WTC11 (cell line): ENCODE measurements at regions not wholly inside any gene's neighbourhood (a gene's known extent, or its start where the extent isn't known, plus 50 kb on each side); places are given as distances from the start of the nearest gene placed in this dataset.

Source experiments
- ATAC-seq: fragments of 200-7000 bp; cut with Tn5 transposase; 2 replicates; pipeline ENCODE4 v1.10.0; 2021; ENCODE audit warnings: mild to moderate bottlenecking, moderate library complexity
- CTCF ChIA-PET: fragments of 300-600 bp; sonication (Branson Sonifier 250); formaldehyde crosslinking; loops from one replicate; lab custom pipeline; 2021; ENCODE audit warnings: antibody characterized with exemption; lab: Charles Lee
- POLR2A ChIA-PET: fragments of 350-600 bp; sonication (Branson Sonifier 250); formaldehyde crosslinking; loops from one replicate; lab custom pipeline; 2021; ENCODE audit warnings: antibody characterized with exemption; lab: Charles Lee
- DNase-seq: peaks from one replicate; pipeline ENCODE4 v3.0.0; 2021; ENCODE audit warnings: low spot score
- H3K27ac Mint-ChIP-seq: 2 replicates; pipeline ENCODE4 v1.8.0; 2021; ENCODE audit warnings: mixed read lengths
- H3K27me3 Mint-ChIP-seq: 2 replicates; pipeline ENCODE4 v1.8.0; 2021; ENCODE audit warnings: low read depth, mild to moderate bottlenecking, moderate library complexity, mixed read lengths
- H3K36me3 Mint-ChIP-seq: 2 replicates; pipeline ENCODE4 v1.8.0; 2021; ENCODE audit warnings: mixed read lengths
- H3K4me1 Mint-ChIP-seq: 2 replicates; pipeline ENCODE4 v1.8.0; 2022; ENCODE audit warnings: mixed read lengths
- H3K4me3 Mint-ChIP-seq: 2 replicates; pipeline ENCODE4 v1.8.0; 2021; ENCODE audit warnings: mild to moderate bottlenecking, moderate library complexity, mixed read lengths
- H3K9me3 Mint-ChIP-seq: 2 replicates; pipeline ENCODE4 v1.8.0; 2021; ENCODE audit warnings: mixed read lengths
- ATF2 ChIP-seq: sonication (generic); formaldehyde crosslinking; IDR thresholded peaks from 2 replicates; pipeline ENCODE4 v1.8.1; 2022; ENCODE audit warnings: low read depth, missing genetic modification reagents, borderline replicate concordance
- ATF6 ChIP-seq: sonication (generic); formaldehyde crosslinking; IDR thresholded peaks from 2 replicates; pipeline ENCODE4 v1.8.1; 2023; ENCODE audit warnings: mild to moderate bottlenecking, missing genetic modification reagents
- E2F4 ChIP-seq: sonication (generic); formaldehyde crosslinking; IDR thresholded peaks from 2 replicates; pipeline ENCODE4 v1.8.1; 2022; ENCODE audit warnings: low read depth, mild to moderate bottlenecking, moderate library complexity, missing genetic modification reagents, borderline replicate concordance
- E2F5 ChIP-seq: sonication (generic); formaldehyde crosslinking; IDR thresholded peaks from 2 replicates; pipeline ENCODE4 v1.8.1; 2022; ENCODE audit warnings: mild to moderate bottlenecking, moderate library complexity, missing genetic modification reagents
- ESRRA ChIP-seq: sonication (generic); formaldehyde crosslinking; IDR thresholded peaks from 2 replicates; pipeline ENCODE4 v1.8.1; 2022; ENCODE audit warnings: mild to moderate bottlenecking, missing genetic modification reagents, borderline replicate concordance
- GTF2I ChIP-seq: fragments of 250-450 bp; sonication (Bioruptor Pico); conservative IDR thresholded peaks from 2 replicates; pipeline ENCODE4 v1.4.0; 2021; ENCODE audit warnings: mild to moderate bottlenecking
- JUN ChIP-seq: sonication (generic); formaldehyde crosslinking; IDR thresholded peaks from 2 replicates; pipeline ENCODE4 v1.8.0; 2023; ENCODE audit warnings: mild to moderate bottlenecking, missing genetic modification reagents
- MLX ChIP-seq: sonication (generic); formaldehyde crosslinking; IDR thresholded peaks from 2 replicates; pipeline ENCODE4 v1.8.1; 2023; ENCODE audit warnings: mild to moderate bottlenecking, missing genetic modification reagents, moderate library complexity
- NR3C1 ChIP-seq: sonication (generic); formaldehyde crosslinking; conservative IDR thresholded peaks from 2 replicates; pipeline ENCODE4 v1.8.1; 2023; ENCODE audit warnings: low read depth, mild to moderate bottlenecking, missing genetic modification reagents
- PRDM15 ChIP-seq: sonication (generic); formaldehyde crosslinking; IDR thresholded peaks from 2 replicates; pipeline ENCODE4 v1.8.0; 2022; ENCODE audit warnings: missing genetic modification reagents
- RELA ChIP-seq: sonication (generic); formaldehyde crosslinking; IDR thresholded peaks from 2 replicates; pipeline ENCODE4 v1.8.1; 2022; ENCODE audit warnings: missing genetic modification reagents, mild to moderate bottlenecking, borderline replicate concordance
- ZBTB21 ChIP-seq: sonication (generic); formaldehyde crosslinking; IDR thresholded peaks from 2 replicates; pipeline ENCODE4 v1.8.1; 2023; ENCODE audit warnings: mild to moderate bottlenecking, missing genetic modification reagents, borderline replicate concordance
- ZBTB43 ChIP-seq: sonication (generic); formaldehyde crosslinking; IDR thresholded peaks from 2 replicates; pipeline ENCODE4 v1.8.1; 2023; ENCODE audit warnings: mild to moderate bottlenecking, missing genetic modification reagents
- ZNF232 ChIP-seq: sonication (generic); formaldehyde crosslinking; IDR thresholded peaks from 2 replicates; pipeline ENCODE4 v1.8.0; 2022; ENCODE audit warnings: mild to moderate bottlenecking, missing genetic modification reagents
- ZNF317 ChIP-seq: sonication (generic); formaldehyde crosslinking; IDR thresholded peaks from 2 replicates; pipeline ENCODE4 v1.8.1; 2023; ENCODE audit warnings: low read depth, mild to moderate bottlenecking, moderate library complexity, missing genetic modification reagents, borderline replicate concordance
- ZNF423 ChIP-seq: fragments of 250-450 bp; sonication (Bioruptor Pico); IDR thresholded peaks from 2 replicates; pipeline ENCODE4 v2.1.2; 2022; ENCODE audit warnings: mild to moderate bottlenecking, moderate library complexity

- ATAC-seq (no peak), DNase-seq (no peak)
- no peak overlapping the region for H3K4me3 Mint-ChIP-seq
- ChIA-PET POLR2A (no interaction called here), CTCF (interaction anchor here (1.1 kb wide), 1 partner anchor 88 kb away, joined by 3 read pairs; no protein-coding TSS in a partner anchor)
- peaks cover 5% of the 10 kb centered on the region; the same call in 1 of the 2 replicates for H3K36me3 Mint-ChIP-seq
- peaks cover 58% of the 10 kb centered on the region for H3K4me1 Mint-ChIP-seq
- TF ChIP-seq MLX (no peak), ATF6 (CRISPR knock-in tag) (no peak), ZNF232 (CRISPR knock-in tag) (no peak), ATF2 (CRISPR knock-in tag) (no peak), E2F5 (CRISPR knock-in tag) (no peak), ZBTB21 (CRISPR knock-in tag) (no peak), ESRRA (CRISPR knock-in tag) (no peak), PRDM15 (CRISPR knock-in tag) (no peak), GTF2I (CRISPR knock-in tag) (no peak), ZBTB43 (CRISPR knock-in tag) (no peak), ZNF423 (no peak), NR3C1 (CRISPR knock-in tag) (no peak), E2F4 (CRISPR knock-in tag) (no peak), ZNF317 (CRISPR knock-in tag) (no peak), RELA (CRISPR knock-in tag) (no peak), JUN (CRISPR knock-in tag) (no peak)
- H3K27ac Mint-ChIP-seq: 0 out of 2 replicates have a peak overlapping the region, but pooled peaks have one; percentile 23
- H3K27me3 Mint-ChIP-seq: no peaks in the 10 kb centered on the region
- H3K9me3 Mint-ChIP-seq: no peaks in the 10 kb centered on the region
Measured at GRCh38 chr1:79264975-79265818, 258.7 kb upstream of the ADGRL4 start.
